Spleen (tissue), 7 donors: ENCODE measurements at regions not wholly inside any gene's neighbourhood (a gene's known extent, or its start where the extent isn't known, plus 50 kb on each side); places are given as distances from the start of the nearest gene placed in this dataset.
"Not testable (repeated sequence)": the region's sequence is repeated elsewhere in the genome, so short reads cannot be mapped to it uniquely, and the experiment has no call there.

Experiments
- POLR2A ChIP-seq, 3 donors: fragments of 450-650 bp; IDR thresholded peaks; one replicate each; pipeline ENCODE4 v1.5.1; 2017; ENCODE audit warnings: antibody characterized with exemption in 3 of 3, mild to moderate bottlenecking in 1 of 3
- POLR2AphosphoS5 ChIP-seq, 3 donors: sonication (generic); formaldehyde crosslinking; IDR thresholded peaks; one replicate each; pipeline ENCODE4 v1.5.1; 2017; ENCODE audit warnings: antibody characterized with exemption in 3 of 3
- TF ChIP-seq, protein P1 (sequence below), 11 experiments: fragments of 200-600 bp in 7 of 11; fragments of 450-650 bp in 4 of 11; sonication (generic) in 4 of 11; IDR thresholded peaks in 8 of 11; conservative IDR thresholded peaks in 3 of 11; 1 replicate in 7 of 11; 2 replicates in 4 of 11; pipeline versions ENCODE4 v1.4.0 to v1.8.0; 2016 to 2021; ENCODE audit warnings: antibody characterized with exemption in 11 of 11, inconsistent platforms in 4 of 11, mild to moderate bottlenecking in 1 of 11
- donor health status: DM: no; HTN: no; CAD: no; lungs with moderate emphysema.
- donor health status: DM: no; HTN: no; CAD: no.
- donor health status: DM: no; HTN: no; CAD: no.

- TF ChIP-seq, protein P1, sequence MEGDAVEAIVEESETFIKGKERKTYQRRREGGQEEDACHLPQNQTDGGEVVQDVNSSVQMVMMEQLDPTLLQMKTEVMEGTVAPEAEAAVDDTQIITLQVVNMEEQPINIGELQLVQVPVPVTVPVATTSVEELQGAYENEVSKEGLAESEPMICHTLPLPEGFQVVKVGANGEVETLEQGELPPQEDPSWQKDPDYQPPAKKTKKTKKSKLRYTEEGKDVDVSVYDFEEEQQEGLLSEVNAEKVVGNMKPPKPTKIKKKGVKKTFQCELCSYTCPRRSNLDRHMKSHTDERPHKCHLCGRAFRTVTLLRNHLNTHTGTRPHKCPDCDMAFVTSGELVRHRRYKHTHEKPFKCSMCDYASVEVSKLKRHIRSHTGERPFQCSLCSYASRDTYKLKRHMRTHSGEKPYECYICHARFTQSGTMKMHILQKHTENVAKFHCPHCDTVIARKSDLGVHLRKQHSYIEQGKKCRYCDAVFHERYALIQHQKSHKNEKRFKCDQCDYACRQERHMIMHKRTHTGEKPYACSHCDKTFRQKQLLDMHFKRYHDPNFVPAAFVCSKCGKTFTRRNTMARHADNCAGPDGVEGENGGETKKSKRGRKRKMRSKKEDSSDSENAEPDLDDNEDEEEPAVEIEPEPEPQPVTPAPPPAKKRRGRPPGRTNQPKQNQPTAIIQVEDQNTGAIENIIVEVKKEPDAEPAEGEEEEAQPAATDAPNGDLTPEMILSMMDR (IDR thresholded peaks at IDR 0.05 in 8 of 11, conservative IDR thresholded peaks at IDR 0.05 in 3 of 11): not testable (repeated sequence)
- TF ChIP-seq POLR2A, POLR2AphosphoS5 (IDR thresholded peaks at IDR 0.05): not testable (repeated sequence)
These were observed 1243.8 kb downstream of the TMEM121 start for GRCh38 chr14:106770158-106770672.
